SU-DHL-6 (cell line): ENCODE measurements at regions not wholly inside any gene's neighbourhood (a gene's known extent, or its start where the extent isn't known, plus 50 kb on each side); places are given as distances from the start of the nearest gene placed in this dataset.
"Not testable (repeated sequence)": the region's sequence is repeated elsewhere in the genome, so short reads cannot be mapped to it uniquely, and the experiment has no call there.

Source experiments
- EZH2phosphoT487 ChIP-seq: fragments of 200-600 bp; sonication (generic), shearing (Covaris generic); conservative IDR thresholded peaks from 2 replicates; pipeline ENCODE4 v1.6.1; 2018; ENCODE audit warnings: mild to moderate bottlenecking, antibody characterized with exemption, low read length, moderate library complexity, mixed read lengths
- TF ChIP-seq, protein P1 (sequence below): fragments of 200-600 bp; sonication (generic); IDR thresholded peaks from one replicate; pipeline ENCODE4 v1.5.1; 2017; ENCODE audit warnings: antibody characterized with exemption, mild to moderate bottlenecking, low read length, moderate library complexity; ENCODE audit not compliant: insufficient read depth, poor library complexity, severe bottlenecking

DNA sequence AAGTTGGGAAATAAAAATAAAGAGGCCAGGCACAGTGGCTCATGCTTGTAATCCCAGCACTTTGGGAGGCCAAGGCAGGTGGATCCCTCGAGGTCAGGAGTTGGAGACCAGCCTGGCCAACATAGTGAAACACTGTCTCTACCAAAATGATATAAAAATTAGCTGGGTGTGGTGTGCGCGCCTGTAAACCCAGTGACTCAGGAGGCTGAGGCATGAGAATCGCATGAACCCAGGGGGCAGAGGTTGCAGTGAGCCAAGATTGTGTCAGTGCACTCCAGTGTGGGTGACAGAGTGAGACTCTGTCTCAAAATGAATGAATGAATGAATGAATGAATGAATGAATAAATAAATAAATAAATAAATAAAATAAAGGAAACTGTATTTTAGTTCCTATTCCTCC lies 93.9 kb downstream of the SPRY4 start:
- TF ChIP-seq, protein P1, sequence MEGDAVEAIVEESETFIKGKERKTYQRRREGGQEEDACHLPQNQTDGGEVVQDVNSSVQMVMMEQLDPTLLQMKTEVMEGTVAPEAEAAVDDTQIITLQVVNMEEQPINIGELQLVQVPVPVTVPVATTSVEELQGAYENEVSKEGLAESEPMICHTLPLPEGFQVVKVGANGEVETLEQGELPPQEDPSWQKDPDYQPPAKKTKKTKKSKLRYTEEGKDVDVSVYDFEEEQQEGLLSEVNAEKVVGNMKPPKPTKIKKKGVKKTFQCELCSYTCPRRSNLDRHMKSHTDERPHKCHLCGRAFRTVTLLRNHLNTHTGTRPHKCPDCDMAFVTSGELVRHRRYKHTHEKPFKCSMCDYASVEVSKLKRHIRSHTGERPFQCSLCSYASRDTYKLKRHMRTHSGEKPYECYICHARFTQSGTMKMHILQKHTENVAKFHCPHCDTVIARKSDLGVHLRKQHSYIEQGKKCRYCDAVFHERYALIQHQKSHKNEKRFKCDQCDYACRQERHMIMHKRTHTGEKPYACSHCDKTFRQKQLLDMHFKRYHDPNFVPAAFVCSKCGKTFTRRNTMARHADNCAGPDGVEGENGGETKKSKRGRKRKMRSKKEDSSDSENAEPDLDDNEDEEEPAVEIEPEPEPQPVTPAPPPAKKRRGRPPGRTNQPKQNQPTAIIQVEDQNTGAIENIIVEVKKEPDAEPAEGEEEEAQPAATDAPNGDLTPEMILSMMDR, result not testable (repeated sequence)
- not testable (repeated sequence) for TF ChIP-seq EZH2phosphoT487
